Common myeloid progenitor, CD34-positive (primary cell): ENCODE measurements at regions not wholly inside any gene's neighbourhood (a gene's known extent, or its start where the extent isn't known, plus 50 kb on each side); places are given as distances from the start of the nearest gene placed in this dataset.

Experiments
- CTCF ChIA-PET: fragments of 350-600 bp; sonication (Branson Sonifier 250); formaldehyde crosslinking; loops from one replicate; lab custom pipeline; 2021; ENCODE audit warnings: antibody characterized with exemption; lab: Charles Lee
- POLR2A ChIA-PET: fragments of 350-600 bp; sonication (Branson Sonifier 250); formaldehyde crosslinking; loops from one replicate; lab custom pipeline; 2021; ENCODE audit warnings: antibody characterized with exemption; lab: Charles Lee
- DNase-seq, 3 donors: peaks; one replicate each; pipeline versions ENCODE4 v3.0.0 to v3.0.0-alpha.2; 2013
- H3K27ac ChIP-seq, 2 experiments: 1 replicate in 1 of 2; 2 replicates in 1 of 2; pipeline ENCODE4 v1.7.0; 2013; ENCODE audit warnings: inconsistent platforms in 2 of 2, low read length in 2 of 2, mild to moderate bottlenecking in 2 of 2, low read depth in 1 of 2, moderate library complexity in 1 of 2; ENCODE audit not compliant: severe bottlenecking in 2 of 2, insufficient read depth in 1 of 2, poor library complexity in 1 of 2
- H3K27me3 ChIP-seq, 5 experiments: replicated peaks in 2 of 5; 1 replicate in 3 of 5; 2 replicates in 2 of 5; pipeline versions ENCODE4 v1.6.1 to v1.7.0; 2013; ENCODE audit warnings: low read length in 4 of 5, mild to moderate bottlenecking in 2 of 5, moderate library complexity in 2 of 5, inconsistent platforms in 1 of 5; ENCODE audit not compliant: insufficient read depth in 5 of 5, control insufficient read depth in 4 of 5
- H3K36me3 ChIP-seq, 4 experiments: 1 replicate in 2 of 4; 2 replicates in 2 of 4; pipeline versions ENCODE4 v1.6.1 to v1.7.0; 2013; ENCODE audit warnings: low read length in 3 of 4, control low read depth in 1 of 4, mild to moderate bottlenecking in 1 of 4; ENCODE audit not compliant: control insufficient read depth in 4 of 4, insufficient read depth in 4 of 4
- H3K4me1 ChIP-seq, 4 experiments: 1 replicate in 3 of 4; 2 replicates in 1 of 4; pipeline versions ENCODE4 v1.6.1 to v1.7.1; 2013; ENCODE audit warnings: low read length in 3 of 4, mild to moderate bottlenecking in 3 of 4, control low read depth in 1 of 4, inconsistent platforms in 1 of 4, moderate library complexity in 1 of 4; ENCODE audit not compliant: control insufficient read depth in 4 of 4, insufficient read depth in 4 of 4; ENCODE audit errors: control extremely low read depth in 1 of 4
- H3K4me3 ChIP-seq, 7 experiments: 1 replicate in 4 of 7; 2 replicates in 3 of 7; pipeline versions ENCODE4 v1.5.1 to v1.7.0; 2013; ENCODE audit warnings: mild to moderate bottlenecking in 7 of 7, low read length in 6 of 7, moderate library complexity in 6 of 7, inconsistent platforms in 2 of 7, low read depth in 2 of 7, control low read depth in 1 of 7; ENCODE audit not compliant: insufficient read depth in 4 of 7, control insufficient read depth in 1 of 7; ENCODE audit errors: extremely low read depth in 1 of 7
- H3K9me3 ChIP-seq, 5 experiments: 1 replicate in 4 of 5; 2 replicates in 1 of 5; pipeline versions ENCODE4 v1.6.1 to v1.7.1; 2013; ENCODE audit warnings: low read length in 4 of 5, mild to moderate bottlenecking in 2 of 5, inconsistent platforms in 1 of 5, low read depth in 1 of 5, moderate library complexity in 1 of 5; ENCODE audit not compliant: control insufficient read depth in 4 of 5, insufficient read depth in 2 of 5; ENCODE audit errors: control extremely low read depth in 1 of 5
- WGBS: methylation state at CpG from one replicate; pipeline ENCODE4 v1.1.5; 2013; ENCODE audit not compliant: insufficient coverage; 5-methylcytosine and 5-hydroxymethylcytosine counted together

DNA sequence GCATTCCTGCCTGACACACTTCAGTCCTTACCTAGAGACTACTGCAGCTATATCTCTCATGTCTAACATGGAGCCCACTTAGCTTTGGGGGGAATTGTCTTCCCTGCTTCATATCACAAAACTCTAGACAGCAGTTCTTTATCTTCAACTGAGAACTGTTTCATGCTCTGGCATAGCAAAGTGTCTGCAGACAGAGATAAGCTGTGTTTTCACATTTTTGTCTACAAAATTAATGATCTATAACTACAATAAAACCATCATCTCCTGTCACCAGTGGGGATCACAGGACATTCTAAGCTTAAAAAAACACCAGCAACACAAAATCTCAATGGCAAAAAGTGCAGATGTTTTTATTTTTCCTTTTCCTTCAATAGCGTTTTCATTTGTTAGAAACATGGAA lies 137.1 kb upstream of the VRK1 start:
- no peak overlapping the region for H3K4me3 ChIP-seq
- no CpG with 5 or more reads among the region's 1 CpG for WGBS
- ChIA-PET POLR2A (no interaction called here), CTCF (no interaction called here)
- H3K27me3 ChIP-seq: peaks cover 0 to 4% (median 0%) of the 10 kb centered on the region in 5 experiments
- peaks cover 0 to 8% (median 3%) of the 10 kb centered on the region in 4 experiments for H3K4me1 ChIP-seq
- peaks cover 3 to 13% (median 5%) of the 10 kb centered on the region in 5 experiments for H3K9me3 ChIP-seq
- DNase-seq: peak; percentile 14 to 64 (median 24)
- no peak overlapping the region for H3K27ac ChIP-seq
- no peaks in the 10 kb centered on the region for H3K36me3 ChIP-seq

DNA sequence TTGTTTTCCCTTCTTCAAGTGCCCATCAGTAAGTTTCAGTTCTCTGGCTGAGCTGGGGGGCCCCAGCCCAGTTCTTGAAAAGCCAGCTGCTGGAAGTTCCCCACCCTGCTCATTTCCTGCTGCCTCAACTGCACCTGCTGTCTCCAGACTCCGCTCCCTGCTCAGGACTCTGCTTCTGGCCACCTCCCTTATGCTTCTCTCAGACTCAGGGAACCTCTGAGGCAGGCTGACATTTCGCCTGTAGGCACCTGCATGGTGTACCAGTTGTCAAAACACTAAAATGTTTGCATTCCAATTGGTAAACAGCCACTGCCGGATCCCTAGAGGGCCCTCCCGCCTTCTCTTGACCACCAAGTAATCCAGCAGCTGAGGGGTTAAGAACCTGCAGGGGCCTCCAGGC lies 136.5 kb upstream of the VRK1 start:
- H3K4me3 ChIP-seq: no peak overlapping the region
- 91% methylated on average over 4 of the region's 4 CpGs for WGBS
- ChIA-PET CTCF (no interaction called here), POLR2A (no interaction called here)
- peaks cover 0 to 8% (median 3%) of the 10 kb centered on the region in 4 experiments for H3K4me1 ChIP-seq
- H3K27ac ChIP-seq: no peak overlapping the region
- peak in 1 of 3 donors; percentile 31 for DNase-seq
- H3K36me3 ChIP-seq: no peaks in the 10 kb centered on the region
- H3K27me3 ChIP-seq: peaks cover 0 to 5% (median 0%) of the 10 kb centered on the region in 5 experiments
- peaks cover 3 to 14% (median 6%) of the 10 kb centered on the region in 5 experiments for H3K9me3 ChIP-seq

- Histone ChIP-seq H3K9me3 (peaks cover 3 to 17% (median 6%) of the 10 kb centered on the region in 5 experiments), H3K36me3 (no peaks in the 10 kb centered on the region), H3K4me1 (peaks cover 0 to 8% (median 3%) of the 10 kb centered on the region in 4 experiments), H3K27me3 (peaks cover 0 to 5% (median 0%) of the 10 kb centered on the region in 5 experiments), H3K4me3 (no peak overlapping the region), H3K27ac (no peak overlapping the region)
- DNase-seq: no peak
- POLR2A ChIA-PET: no interaction called here
- CTCF ChIA-PET: no interaction called here
Measured at GRCh38 chr14:96661244-96661969, 135.8 kb upstream of the VRK1 start.

- Histone ChIP-seq H3K9me3 (peaks cover 0 to 9% (median 2%) of the 10 kb centered on the region in 5 experiments), H3K4me1 (peaks cover 0 to 8% (median 3%) of the 10 kb centered on the region in 4 experiments), H3K4me3 (no peak overlapping the region), H3K27me3 (peaks cover 0 to 5% (median 0%) of the 10 kb centered on the region in 5 experiments), H3K27ac (no peak overlapping the region), H3K36me3 (no peaks in the 10 kb centered on the region)
- CTCF ChIA-PET: no interaction called here
- peak in 1 of 3 donors; percentile 14 for DNase-seq
- WGBS: 98% methylated on average over 13 of the region's 15 CpGs
- POLR2A ChIA-PET: no interaction called here
Measured at GRCh38 chr14:96662116-96662970, 134.8 kb upstream of the VRK1 start.

DNA sequence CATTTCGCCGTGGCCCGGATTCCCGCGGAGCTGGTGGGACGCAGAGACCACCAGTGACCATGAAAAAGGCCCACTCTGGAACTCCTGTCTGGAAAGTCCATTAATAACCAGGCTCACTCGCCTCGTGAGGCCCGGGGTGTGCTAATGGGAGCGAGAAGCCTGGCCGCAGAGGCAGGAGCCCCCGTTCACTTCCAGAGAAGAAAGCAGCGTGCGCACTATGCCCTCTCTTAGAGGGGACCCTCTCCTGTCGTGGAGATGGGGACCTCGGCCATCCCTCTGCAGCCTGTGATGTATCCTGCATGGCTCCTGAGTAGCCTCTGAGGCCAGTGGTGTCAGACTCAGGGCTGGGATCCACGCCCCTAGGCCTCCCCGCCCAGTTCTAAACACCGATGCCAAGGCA lies 134.1 kb upstream of the VRK1 start:
- Histone ChIP-seq H3K27me3 (peaks cover 0 to 9% (median 2%) of the 10 kb centered on the region in 5 experiments), H3K4me1 (peaks cover 0 to 8% (median 3%) of the 10 kb centered on the region in 4 experiments), H3K9me3 (peaks cover 0 to 9% (median 2%) of the 10 kb centered on the region in 5 experiments), H3K36me3 (no peaks in the 10 kb centered on the region), H3K27ac (no peak overlapping the region), H3K4me3 (no peak overlapping the region)
- CTCF ChIA-PET: no interaction called here
- no peak for DNase-seq
- WGBS: 93% methylated on average over 19 of the region's 19 CpGs
- POLR2A ChIA-PET: no interaction called here

GRCh38 chr14:96663491-96664067 lies 133.6 kb upstream of the VRK1 start:
- H3K36me3 ChIP-seq: no peaks in the 10 kb centered on the region
- CTCF ChIA-PET: no interaction called here
- peaks cover 0 to 9% (median 2%) of the 10 kb centered on the region in 5 experiments for H3K9me3 ChIP-seq
- peaks cover 0 to 11% (median 2%) of the 10 kb centered on the region in 5 experiments for H3K27me3 ChIP-seq
- H3K27ac ChIP-seq: no peak overlapping the region
- no peak for DNase-seq
- H3K4me3 ChIP-seq: no peak overlapping the region
- POLR2A ChIA-PET: no interaction called here
- H3K4me1 ChIP-seq: peaks cover 0 to 8% (median 3%) of the 10 kb centered on the region in 4 experiments
- 86% methylated on average over 9 of the region's 10 CpGs for WGBS
